ENCODE measurements at regions not wholly inside any gene's neighbourhood (a gene's known extent, or its start where the extent isn't known, plus 50 kb on each side); places are given as distances from the start of the nearest gene placed in this dataset.

DNA sequence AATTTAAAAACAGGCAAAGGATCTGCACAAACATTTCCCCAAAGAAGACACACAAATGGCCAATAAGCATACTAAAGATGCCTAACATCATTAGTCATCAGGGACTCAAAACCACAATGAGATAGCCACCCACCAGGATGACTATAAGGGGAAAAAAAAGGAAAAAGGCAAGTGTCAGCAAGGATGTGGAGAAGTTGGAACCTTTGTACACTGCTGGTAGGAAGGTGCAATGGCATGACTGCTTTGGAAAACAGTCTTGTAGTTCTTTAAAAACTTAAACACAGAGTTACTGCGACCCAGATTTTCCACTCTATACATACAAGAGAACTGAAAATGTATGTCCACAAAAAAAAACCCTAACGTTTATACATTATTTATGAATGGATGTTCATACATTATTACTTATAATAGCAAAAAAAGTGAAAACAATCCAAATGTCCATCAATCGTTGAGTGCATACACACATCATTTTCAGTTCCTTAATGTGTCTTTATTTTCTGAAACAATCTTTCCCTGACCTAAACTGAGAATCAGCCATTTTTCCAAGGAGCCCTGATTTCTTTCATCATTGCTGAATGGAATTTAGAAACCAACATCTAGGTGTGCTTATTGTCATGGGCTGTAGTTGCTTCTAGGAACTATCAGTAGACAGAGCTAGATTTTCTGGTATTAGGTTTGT, 64.7 kb upstream of the TLK1 start:
- TF ChIP-seq, protein P1, sequence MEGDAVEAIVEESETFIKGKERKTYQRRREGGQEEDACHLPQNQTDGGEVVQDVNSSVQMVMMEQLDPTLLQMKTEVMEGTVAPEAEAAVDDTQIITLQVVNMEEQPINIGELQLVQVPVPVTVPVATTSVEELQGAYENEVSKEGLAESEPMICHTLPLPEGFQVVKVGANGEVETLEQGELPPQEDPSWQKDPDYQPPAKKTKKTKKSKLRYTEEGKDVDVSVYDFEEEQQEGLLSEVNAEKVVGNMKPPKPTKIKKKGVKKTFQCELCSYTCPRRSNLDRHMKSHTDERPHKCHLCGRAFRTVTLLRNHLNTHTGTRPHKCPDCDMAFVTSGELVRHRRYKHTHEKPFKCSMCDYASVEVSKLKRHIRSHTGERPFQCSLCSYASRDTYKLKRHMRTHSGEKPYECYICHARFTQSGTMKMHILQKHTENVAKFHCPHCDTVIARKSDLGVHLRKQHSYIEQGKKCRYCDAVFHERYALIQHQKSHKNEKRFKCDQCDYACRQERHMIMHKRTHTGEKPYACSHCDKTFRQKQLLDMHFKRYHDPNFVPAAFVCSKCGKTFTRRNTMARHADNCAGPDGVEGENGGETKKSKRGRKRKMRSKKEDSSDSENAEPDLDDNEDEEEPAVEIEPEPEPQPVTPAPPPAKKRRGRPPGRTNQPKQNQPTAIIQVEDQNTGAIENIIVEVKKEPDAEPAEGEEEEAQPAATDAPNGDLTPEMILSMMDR (IDR thresholded peaks at IDR 0.05; ENCODE audit: low read length): no peak
- no peak for TF ChIP-seq EZH2 (IDR thresholded peaks at IDR 0.05; ENCODE audit: borderline replicate concordance, low read length)
